Central memory CD4-positive, alpha-beta T cell (primary cell): ENCODE measurements at regions not wholly inside any gene's neighbourhood (a gene's known extent, or its start where the extent isn't known, plus 50 kb on each side); places are given as distances from the start of the nearest gene placed in this dataset.

Experiments
- DNase-seq: peaks from one replicate; pipeline ENCODE4 v3.0.0; 2022

DNA sequence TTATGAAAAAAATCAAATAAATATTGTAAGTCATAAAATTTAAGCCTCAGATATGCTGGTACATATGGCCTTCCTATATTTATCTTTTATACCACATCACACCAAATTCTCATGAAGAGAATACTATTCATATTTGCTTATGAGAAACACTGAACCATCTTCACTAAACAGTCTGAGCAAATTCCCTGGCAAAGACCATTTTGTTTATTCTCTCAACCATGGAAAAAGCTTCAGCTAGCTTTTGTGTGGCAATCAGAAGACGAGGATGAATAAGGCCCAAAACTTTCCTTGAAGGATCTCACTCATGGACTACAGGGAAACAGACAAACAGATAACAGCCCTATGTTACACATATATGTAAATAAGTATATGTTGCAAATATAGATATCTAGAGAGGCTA, 252.1 kb downstream of the TMX3 start:
- no peak for DNase-seq

- DNase-seq = no peak
These were observed 252.8 kb downstream of the TMX3 start for GRCh38 chr18:68462148-68462547.

DNA sequence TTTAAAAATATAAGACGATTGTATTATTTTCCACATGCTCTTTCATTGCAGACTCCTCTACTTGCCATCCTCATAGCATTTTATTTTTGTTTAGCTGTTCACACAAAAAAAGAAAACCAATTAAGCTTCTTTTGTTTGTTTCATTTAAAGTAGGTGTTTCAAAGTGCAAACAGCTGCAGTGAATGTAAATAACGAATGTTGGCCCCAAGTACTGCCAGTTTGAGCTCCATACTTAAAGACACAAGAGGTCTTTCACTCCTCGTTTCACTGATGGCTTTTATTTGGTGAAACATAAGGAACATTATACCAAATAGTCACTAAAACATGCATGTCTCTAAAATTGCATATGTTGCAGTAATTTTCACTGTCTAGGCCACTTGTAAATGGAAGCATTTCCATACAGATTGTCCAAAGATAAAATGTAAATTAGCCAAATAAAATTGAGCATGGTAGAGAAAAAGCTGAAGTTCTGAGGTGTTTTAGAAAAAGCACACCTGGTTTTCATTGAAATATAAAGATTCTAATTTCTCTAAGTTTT, 253.4 kb downstream of the TMX3 start:
- no peak for DNase-seq

DNA sequence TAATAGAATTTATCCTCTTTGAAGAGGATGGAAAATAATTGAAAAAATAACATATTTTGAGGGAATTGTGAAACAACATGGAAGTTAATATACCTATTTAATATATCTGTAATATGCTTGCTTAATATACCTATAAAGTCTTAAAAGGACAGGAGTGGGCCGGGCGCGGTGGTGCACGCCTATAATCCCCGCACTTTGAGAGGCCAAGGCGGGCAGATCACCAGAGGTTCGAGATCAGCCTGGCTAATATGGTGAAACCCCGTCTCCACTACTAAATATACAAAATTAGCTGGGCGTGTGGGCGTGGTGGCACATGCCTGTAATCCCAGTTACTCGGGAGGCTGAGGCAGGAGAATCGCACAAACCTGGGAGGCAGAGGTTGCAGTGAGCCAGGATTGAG, 254.9 kb downstream of the TMX3 start:
- DNase-seq = no peak

GRCh38 chr18:68456985-68457384, 257.9 kb downstream of the TMX3 start:
- DNase-seq = no peak

DNA sequence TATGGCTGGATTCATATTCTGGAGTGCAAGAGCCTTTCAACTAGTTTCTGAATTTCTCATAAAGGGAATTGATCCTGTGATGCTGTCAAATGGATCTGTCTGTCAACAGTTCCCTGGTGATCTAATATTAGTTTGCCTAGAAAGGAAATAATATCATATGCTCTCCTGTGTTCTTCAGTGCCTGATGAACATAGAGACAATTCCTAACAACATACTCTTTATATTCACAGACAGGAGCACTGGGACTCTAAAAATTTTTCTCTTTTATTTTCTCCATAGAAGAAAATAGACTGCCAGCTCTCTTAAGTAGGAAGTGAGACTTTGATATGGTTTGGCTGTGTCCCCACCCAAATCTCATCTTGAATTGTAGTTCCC, 259.7 kb downstream of the TMX3 start:
- DNase-seq = no peak

- no peak for DNase-seq
These were observed 260.2 kb downstream of the TMX3 start for GRCh38 chr18:68454511-68455228.

- DNase-seq = no peak
These were observed 265.6 kb downstream of the TMX3 start for GRCh38 chr18:68449292-68449691.

DNA sequence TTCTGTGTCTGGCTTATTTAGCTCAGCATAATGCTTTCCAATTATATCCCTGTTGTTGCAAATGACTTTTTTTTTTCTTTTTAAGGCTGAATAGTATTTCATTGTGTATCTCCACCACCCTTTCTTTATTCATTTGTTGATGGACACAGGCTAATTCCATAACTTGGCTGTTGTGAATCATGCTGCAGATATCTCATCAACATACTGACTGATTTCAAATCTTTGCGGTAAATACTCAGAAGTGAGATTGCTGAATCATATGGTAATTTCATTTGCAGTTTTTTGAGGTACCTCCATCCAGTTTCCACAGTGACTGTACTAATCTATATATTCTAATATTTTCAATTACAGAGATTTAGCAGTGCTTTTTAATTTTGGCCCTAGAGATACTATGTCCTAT, 266.2 kb downstream of the TMX3 start:
- DNase-seq = no peak

DNA sequence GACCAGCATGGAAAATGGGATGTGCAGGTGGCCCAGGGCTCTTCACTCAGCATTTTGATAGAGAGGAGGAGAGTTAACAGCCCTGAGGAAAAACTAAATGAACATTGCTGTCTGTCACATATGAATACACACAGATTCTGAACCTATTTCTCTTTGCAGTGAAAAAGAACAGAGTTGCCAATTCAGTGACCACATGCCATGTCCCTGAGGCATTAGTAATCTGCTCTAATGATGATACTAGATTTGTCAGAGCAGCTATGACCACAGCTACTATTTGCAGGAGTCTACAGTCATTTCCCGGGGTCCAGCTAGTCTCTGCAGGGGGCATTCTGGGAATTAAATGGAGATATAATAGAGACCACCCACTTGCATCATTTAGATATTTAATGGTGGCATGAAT, 267.6 kb downstream of the TMX3 start:
- DNase-seq = no peak

- DNase-seq = no peak
These were observed 269.1 kb downstream of the TMX3 start for GRCh38 chr18:68445668-68446426.

- DNase-seq = no peak
These were observed 269.8 kb downstream of the TMX3 start for GRCh38 chr18:68445136-68445535.

GRCh38 chr18:68441241-68441640, 273.7 kb downstream of the TMX3 start:
- no peak for DNase-seq

- DNase-seq = no peak
These were observed 274.5 kb downstream of the TMX3 start for GRCh38 chr18:68440433-68440832.

DNA sequence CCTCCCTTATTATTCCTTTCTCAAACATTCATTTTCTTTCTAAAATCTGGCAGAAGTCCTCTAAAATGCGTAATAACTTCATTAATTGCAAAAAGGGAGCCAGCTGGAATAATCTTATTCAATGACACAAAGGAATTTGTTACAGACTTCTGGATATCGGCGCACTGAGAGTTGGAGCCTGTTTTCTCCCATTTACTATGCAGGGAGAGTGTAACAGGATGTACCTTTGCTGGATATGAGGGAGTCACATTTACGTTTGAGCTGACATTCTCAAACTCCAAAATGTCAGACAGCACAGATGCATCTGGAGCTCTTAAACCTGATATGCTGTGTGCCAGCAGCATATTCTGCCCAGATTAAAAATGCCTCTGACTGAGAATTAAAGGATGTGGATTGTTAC, 275.3 kb downstream of the TMX3 start:
- DNase-seq = no peak

- no peak for DNase-seq
These were observed 275.9 kb downstream of the TMX3 start for GRCh38 chr18:68438983-68439382.

DNA sequence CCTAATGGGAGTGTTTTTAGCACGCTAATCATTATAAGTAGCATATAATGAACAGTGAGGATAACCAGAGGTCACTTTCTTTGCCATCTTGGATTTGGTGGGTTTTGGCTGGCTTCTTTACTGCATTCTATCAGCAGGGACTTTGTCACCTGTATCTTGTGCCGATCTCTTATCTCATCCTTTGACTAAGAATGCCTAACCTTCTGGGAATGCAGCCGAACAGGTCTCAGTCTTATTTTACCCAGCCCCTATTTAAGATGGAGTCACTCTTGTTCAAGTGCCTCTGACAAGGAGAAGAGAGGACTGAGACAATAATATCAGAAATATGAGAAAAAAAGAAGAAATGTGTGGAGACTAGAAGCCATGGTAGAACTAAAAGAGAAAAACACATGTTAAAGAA, 276.4 kb downstream of the TMX3 start:
- DNase-seq = no peak

GRCh38 chr18:68436485-68436884, 278.4 kb downstream of the TMX3 start:
- no peak for DNase-seq

- no peak for DNase-seq
These were observed 279.3 kb downstream of the TMX3 start for GRCh38 chr18:68435581-68435980.

DNA sequence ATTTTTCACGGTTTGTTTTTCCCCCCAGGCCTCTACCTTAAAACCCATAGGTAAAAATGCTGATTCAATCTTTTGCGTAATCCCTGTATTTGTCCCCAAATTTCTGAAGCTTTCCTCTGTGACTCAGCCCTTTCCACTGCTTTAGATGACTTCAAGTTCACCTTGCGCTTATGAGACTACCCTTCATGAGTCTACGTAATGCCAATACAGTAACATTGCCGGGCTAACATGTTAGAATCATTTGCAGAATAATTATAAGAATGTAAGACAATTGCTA, 283.0 kb downstream of the TMX3 start:
- no peak for DNase-seq

GRCh38 chr18:68431111-68431921, 283.6 kb downstream of the TMX3 start:
- no peak for DNase-seq

- DNase-seq = no peak
These were observed 285.1 kb downstream of the TMX3 start for GRCh38 chr18:68429841-68430240.

DNA sequence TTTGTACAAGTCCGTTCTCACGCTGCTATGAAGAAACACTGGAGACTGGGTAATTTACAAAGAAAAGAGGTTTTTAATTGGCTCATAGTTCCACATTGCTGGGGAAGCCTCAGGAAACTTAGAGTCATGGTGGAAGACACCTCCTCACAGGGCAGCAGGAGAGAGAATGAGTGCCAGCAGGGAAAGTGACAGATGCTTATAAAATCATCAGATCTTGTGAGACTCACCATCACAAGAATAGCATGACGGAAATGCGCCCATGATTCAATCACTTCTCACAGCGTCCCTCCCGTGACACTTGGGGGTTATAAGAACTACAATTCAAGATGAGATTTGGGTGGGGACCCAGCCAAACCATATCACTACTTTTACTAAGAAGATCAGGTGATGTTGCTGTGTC, 285.8 kb downstream of the TMX3 start:
- no peak for DNase-seq

DNA sequence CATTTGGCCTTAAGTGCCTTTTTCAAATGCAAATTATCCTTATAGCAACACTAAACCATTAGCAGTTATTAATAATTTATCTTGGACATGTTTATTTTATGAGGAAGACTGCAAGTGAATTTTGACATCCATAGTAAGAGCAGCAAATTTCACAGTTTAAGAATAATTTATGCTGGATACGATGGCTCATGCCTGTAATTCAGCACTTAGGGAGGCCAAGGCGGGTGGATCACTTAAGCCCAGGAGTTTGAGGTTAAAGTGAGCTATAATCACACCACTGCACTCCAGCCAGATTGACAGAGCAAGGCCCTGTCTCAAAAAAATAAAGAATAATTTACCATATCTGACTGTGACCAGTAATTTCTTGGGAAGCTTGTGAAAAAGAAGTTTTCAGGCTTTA, 286.2 kb downstream of the TMX3 start:
- no peak for DNase-seq
